H9 (cell line): ENCODE measurements at regions not wholly inside any gene's neighbourhood (a gene's known extent, or its start where the extent isn't known, plus 50 kb on each side); places are given as distances from the start of the nearest gene placed in this dataset.

Source experiments
- DNase-seq: peaks from one replicate; pipeline ENCODE4 v3.0.0-alpha.2; 2017
- H2AFZ ChIP-seq: one replicate; pipeline ENCODE4 v1.6.1; 2013; ENCODE audit warnings: mild to moderate bottlenecking, low read length, control low read depth, moderate library complexity
- H2AK5ac ChIP-seq: 2 replicates; pipeline ENCODE4 v1.6.1; 2013; ENCODE audit warnings: low read length, control low read depth, mixed read lengths; ENCODE audit not compliant: insufficient read length
- H2BK120ac ChIP-seq: one replicate; pipeline ENCODE4 v1.6.1; 2013; ENCODE audit warnings: low read depth, mild to moderate bottlenecking, low read length, control low read depth, inconsistent platforms; ENCODE audit not compliant: poor library complexity, severe bottlenecking
- H2BK12ac ChIP-seq: 2 replicates; pipeline ENCODE4 v1.6.1; 2013; ENCODE audit warnings: low read length, control low read depth, mixed read lengths, low read depth; ENCODE audit not compliant: insufficient read length
- H2BK15ac ChIP-seq: 2 replicates; pipeline ENCODE4 v1.6.1; 2013; ENCODE audit warnings: low read depth, low read length, control low read depth
- H2BK20ac ChIP-seq: one replicate; pipeline ENCODE4 v1.6.1; 2013; ENCODE audit warnings: low read depth, mild to moderate bottlenecking, low read length, control low read depth, inconsistent platforms; ENCODE audit not compliant: poor library complexity, severe bottlenecking
- H2BK5ac ChIP-seq: 2 replicates; pipeline ENCODE4 v1.6.1; 2013; ENCODE audit warnings: low read length, control low read depth, mixed read lengths; ENCODE audit not compliant: insufficient read length
- H3K14ac ChIP-seq: 2 replicates; pipeline ENCODE4 v1.6.1; 2013; ENCODE audit warnings: low read length, control low read depth; ENCODE audit not compliant: insufficient read depth
- H3K18ac ChIP-seq: 2 replicates; pipeline ENCODE4 v1.6.1; 2013; ENCODE audit warnings: low read depth, mild to moderate bottlenecking, mixed read lengths, low read length, control low read depth; ENCODE audit not compliant: insufficient read length
- H3K23ac ChIP-seq: 2 replicates; pipeline ENCODE4 v1.6.1; 2013; ENCODE audit warnings: low read length, control low read depth, mixed read lengths, low read depth; ENCODE audit not compliant: insufficient read length
- H3K23me2 ChIP-seq: 2 replicates; pipeline ENCODE4 v1.6.1; 2013; ENCODE audit warnings: low read depth, mild to moderate bottlenecking, mixed read lengths, low read length, control low read depth; ENCODE audit not compliant: insufficient read length, poor library complexity, severe bottlenecking
- H3K27ac ChIP-seq: 2 replicates; pipeline ENCODE4 v1.5.1; 2013; ENCODE audit warnings: low read length, control low read depth, mixed read lengths, low read depth; ENCODE audit not compliant: insufficient read length
- H3K27me3 ChIP-seq: 2 replicates; pipeline ENCODE4 v1.6.1; 2013; ENCODE audit warnings: low read length, control low read depth, inconsistent platforms; ENCODE audit not compliant: insufficient read depth
- H3K4ac ChIP-seq: 2 replicates; pipeline ENCODE4 v1.6.1; 2013; ENCODE audit warnings: low read depth, mild to moderate bottlenecking, control low read depth, inconsistent platforms, low read length, moderate library complexity
- H3K4me1 ChIP-seq: 2 replicates; pipeline ENCODE4 v1.6.1; 2013; ENCODE audit warnings: low read length, control low read depth, inconsistent platforms; ENCODE audit not compliant: insufficient read depth
- H3K4me2 ChIP-seq: 2 replicates; pipeline ENCODE4 v1.6.1; 2013; ENCODE audit warnings: low read length, control low read depth, mixed read lengths; ENCODE audit not compliant: insufficient read length, insufficient read depth
- H3K56ac ChIP-seq: 2 replicates; pipeline ENCODE4 v1.6.1; 2013; ENCODE audit warnings: low read depth, mild to moderate bottlenecking, mixed read lengths, low read length, control low read depth; ENCODE audit not compliant: insufficient read length
- H3K79me1 ChIP-seq: 2 replicates; pipeline ENCODE4 v1.6.1; 2013; ENCODE audit warnings: low read depth, mild to moderate bottlenecking, moderate library complexity, low read length, control low read depth, inconsistent platforms; ENCODE audit not compliant: insufficient read depth, poor library complexity, severe bottlenecking
- H3K79me2 ChIP-seq: 2 replicates; pipeline ENCODE4 v1.6.1; 2013; ENCODE audit warnings: low read length, control low read depth, inconsistent platforms; ENCODE audit not compliant: insufficient read depth
- H3K9ac ChIP-seq: 2 replicates; pipeline ENCODE4 v1.6.1; 2013; ENCODE audit warnings: low read length, control low read depth, mixed read lengths; ENCODE audit not compliant: insufficient read length; ENCODE audit errors: extremely low read depth
- H3K9me3 ChIP-seq: one replicate; pipeline ENCODE4 v1.6.1; 2013; ENCODE audit warnings: low read depth, low read length, inconsistent platforms; ENCODE audit not compliant: control insufficient read depth
- H3T11ph ChIP-seq: one replicate; pipeline ENCODE4 v1.6.1; 2013; ENCODE audit warnings: mild to moderate bottlenecking, low read length, control low read depth, inconsistent platforms
- H4K20me1 ChIP-seq: one replicate; pipeline ENCODE4 v1.6.1; 2013; ENCODE audit not compliant: control insufficient read depth, insufficient read length, insufficient read depth
- H4K5ac ChIP-seq: 2 replicates; pipeline ENCODE4 v1.6.1; 2013; ENCODE audit warnings: low read depth, mild to moderate bottlenecking, mixed read lengths, low read length, control low read depth; ENCODE audit not compliant: insufficient read length
- H4K8ac ChIP-seq: replicated peaks from 2 replicates; pipeline ENCODE4 v1.6.1; 2013; ENCODE audit warnings: low read length, control low read depth, mixed read lengths, low read depth; ENCODE audit not compliant: insufficient read length
- H4K91ac ChIP-seq: 2 replicates; pipeline ENCODE4 v1.6.1; 2013; ENCODE audit warnings: low read depth, mild to moderate bottlenecking, moderate library complexity, mixed read lengths, low read length, control low read depth; ENCODE audit not compliant: insufficient read length
- H3K27ac Mint-ChIP-seq, 3 experiments: 2 replicates in 2 of 3; 3 replicates in 1 of 3; pipeline ENCODE4 v1.8.0; 2020 to 2021; ENCODE audit warnings: mixed read lengths in 3 of 3, mild to moderate bottlenecking in 1 of 3, moderate library complexity in 1 of 3
- H3K27me3 Mint-ChIP-seq: 2 replicates; pipeline ENCODE4 v1.8.0; 2021; ENCODE audit warnings: low read depth, mild to moderate bottlenecking, moderate library complexity, mixed read lengths
- H3K36me3 Mint-ChIP-seq, 3 experiments: 2 replicates in 2 of 3; 3 replicates in 1 of 3; pipeline ENCODE4 v1.8.0; 2020 to 2021; ENCODE audit warnings: low read depth in 3 of 3, mixed read lengths in 3 of 3; ENCODE audit not compliant: insufficient read depth in 1 of 3
- H3K4me1 Mint-ChIP-seq, 2 experiments: 2 replicates each; pipeline ENCODE4 v1.8.0; 2020; ENCODE audit warnings: mixed read lengths in 2 of 2
- H3K4me3 Mint-ChIP-seq, 2 experiments: 2 replicates in 1 of 2; 3 replicates in 1 of 2; pipeline ENCODE4 v1.8.0; 2020 to 2021; ENCODE audit warnings: mild to moderate bottlenecking in 2 of 2, mixed read lengths in 2 of 2, moderate library complexity in 1 of 2
- H3K9me3 Mint-ChIP-seq, 2 experiments: 2 replicates in 1 of 2; 3 replicates in 1 of 2; pipeline ENCODE4 v1.8.0; 2020; ENCODE audit warnings: mild to moderate bottlenecking in 2 of 2, mixed read lengths in 2 of 2, moderate library complexity in 1 of 2
- WGBS: extraction: QIAGEN DNeasy Blood & Tissue Kit; methylation state at CpG from one replicate; pipeline ENCODE4 v1.1.7; 2013; ENCODE audit warnings: missing lambda C conversion rate, low lambda C conversion rate, mixed read lengths; ENCODE audit not compliant: insufficient read length; ENCODE audit errors: extremely low coverage; 5-methylcytosine and 5-hydroxymethylcytosine counted together
- TF ChIP-seq, protein P1 (sequence below): fragments of 200-600 bp; sonication (generic); conservative IDR thresholded peaks from 3 replicates; pipeline ENCODE4 v1.8.0; 2021; ENCODE audit warnings: antibody characterized with exemption, mild to moderate bottlenecking

DNA sequence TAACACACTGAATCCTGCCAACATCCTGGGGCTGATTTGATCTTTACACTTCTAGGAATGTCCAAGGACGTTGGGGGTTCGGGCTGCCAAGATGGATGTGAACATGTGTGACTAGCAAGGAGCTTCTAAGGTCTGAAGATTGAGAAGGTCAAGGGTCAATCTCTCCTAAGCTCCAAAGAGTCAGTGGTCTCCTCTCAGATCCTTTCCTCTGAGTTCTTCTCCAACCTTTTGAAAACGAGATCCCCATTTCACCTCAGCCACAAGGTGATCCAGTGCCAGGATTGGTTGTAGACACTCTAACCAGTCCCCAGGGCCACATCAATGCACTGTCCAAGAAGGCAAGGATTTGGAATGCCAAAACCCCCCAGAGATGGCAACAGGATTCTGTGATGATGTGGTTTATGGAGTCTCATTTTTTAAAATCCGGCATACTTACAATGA lies 266.8 kb downstream of the NDUFS4 start:
- Histone ChIP-seq H2BK15ac (no peak overlapping the region), H4K5ac (no peak overlapping the region), H3K27me3 (no peaks in the 10 kb centered on the region), H2BK20ac (no peak overlapping the region), H3K27ac (no peak overlapping the region), H2BK5ac (no peak overlapping the region), H3K9me3 (no peaks in the 10 kb centered on the region), H2AFZ (no peak overlapping the region), H3K79me1 (no peaks in the 10 kb centered on the region), H4K20me1 (no peaks in the 10 kb centered on the region), H3K18ac (no peak overlapping the region), H3K56ac (no peak overlapping the region), H3K23ac (no peak overlapping the region), H3K23me2 (no peaks in the 10 kb centered on the region), H4K8ac (no peak overlapping the region), H3K4ac (no peak overlapping the region), H3K9ac (no peak overlapping the region), H2BK120ac (no peak overlapping the region), H2BK12ac (no peak overlapping the region), H3T11ph (no peak overlapping the region), H4K91ac (no peak overlapping the region), H3K79me2 (no peaks in the 10 kb centered on the region), H2AK5ac (no peak overlapping the region), H3K14ac (no peak overlapping the region), H3K4me2 (no peak overlapping the region), H3K4me1 (no peaks in the 10 kb centered on the region)
- Mint-ChIP-seq H3K27ac (no peak overlapping the region), H3K36me3 (peaks cover 1 to 11% (median 5%) of the 10 kb centered on the region in 3 experiments; a peak in 3 of 7 replicates), H3K4me1 (no peaks in the 10 kb centered on the region), H3K27me3 (no peaks in the 10 kb centered on the region), H3K4me3 (no peak overlapping the region), H3K9me3 (peaks cover 16% of the 10 kb centered on the region in 2 experiments)
- TF ChIP-seq, protein P1, sequence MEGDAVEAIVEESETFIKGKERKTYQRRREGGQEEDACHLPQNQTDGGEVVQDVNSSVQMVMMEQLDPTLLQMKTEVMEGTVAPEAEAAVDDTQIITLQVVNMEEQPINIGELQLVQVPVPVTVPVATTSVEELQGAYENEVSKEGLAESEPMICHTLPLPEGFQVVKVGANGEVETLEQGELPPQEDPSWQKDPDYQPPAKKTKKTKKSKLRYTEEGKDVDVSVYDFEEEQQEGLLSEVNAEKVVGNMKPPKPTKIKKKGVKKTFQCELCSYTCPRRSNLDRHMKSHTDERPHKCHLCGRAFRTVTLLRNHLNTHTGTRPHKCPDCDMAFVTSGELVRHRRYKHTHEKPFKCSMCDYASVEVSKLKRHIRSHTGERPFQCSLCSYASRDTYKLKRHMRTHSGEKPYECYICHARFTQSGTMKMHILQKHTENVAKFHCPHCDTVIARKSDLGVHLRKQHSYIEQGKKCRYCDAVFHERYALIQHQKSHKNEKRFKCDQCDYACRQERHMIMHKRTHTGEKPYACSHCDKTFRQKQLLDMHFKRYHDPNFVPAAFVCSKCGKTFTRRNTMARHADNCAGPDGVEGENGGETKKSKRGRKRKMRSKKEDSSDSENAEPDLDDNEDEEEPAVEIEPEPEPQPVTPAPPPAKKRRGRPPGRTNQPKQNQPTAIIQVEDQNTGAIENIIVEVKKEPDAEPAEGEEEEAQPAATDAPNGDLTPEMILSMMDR, result no peak
- no CpG with 5 or more reads among the region's 4 CpGs for WGBS
- DNase-seq, result no peak
